Progenitor cell of endocrine pancreas (in vitro differentiated cells): ENCODE measurements at regions not wholly inside any gene's neighbourhood (a gene's known extent, or its start where the extent isn't known, plus 50 kb on each side); places are given as distances from the start of the nearest gene placed in this dataset.

Experiments used
- DNase-seq: peaks from one replicate; pipeline ENCODE4 v3.0.0; 2021; ENCODE audit warnings: low spot score; ENCODE audit not compliant: unreplicated experiment
- H3K27ac Mint-ChIP-seq: 2 replicates; pipeline ENCODE4 v1.8.0; 2021; ENCODE audit warnings: mild to moderate bottlenecking, moderate library complexity, mixed read lengths
- H3K27me3 Mint-ChIP-seq: 2 replicates; pipeline ENCODE4 v1.8.0; 2021; ENCODE audit warnings: mixed read lengths
- H3K36me3 Mint-ChIP-seq: 2 replicates; pipeline ENCODE4 v1.8.0; 2022; ENCODE audit warnings: mixed read lengths; ENCODE audit not compliant: insufficient read depth
- H3K4me1 Mint-ChIP-seq: 2 replicates; pipeline ENCODE4 v1.8.0; 2021; ENCODE audit warnings: low read depth, mixed read lengths
- H3K4me3 Mint-ChIP-seq: 2 replicates; pipeline ENCODE4 v1.8.0; 2021; ENCODE audit warnings: low read depth, mild to moderate bottlenecking, moderate library complexity, mixed read lengths
- H3K9me3 Mint-ChIP-seq: 2 replicates; pipeline ENCODE4 v1.8.0; 2021; ENCODE audit warnings: low read depth, mixed read lengths
- CTCF ChIP-seq: fragments of 200-600 bp; sonication (generic); IDR thresholded peaks from one replicate; pipeline ENCODE4 v1.5.0; 2021; ENCODE audit warnings: antibody characterized with exemption, mild to moderate bottlenecking; ENCODE audit not compliant: unreplicated experiment

DNA sequence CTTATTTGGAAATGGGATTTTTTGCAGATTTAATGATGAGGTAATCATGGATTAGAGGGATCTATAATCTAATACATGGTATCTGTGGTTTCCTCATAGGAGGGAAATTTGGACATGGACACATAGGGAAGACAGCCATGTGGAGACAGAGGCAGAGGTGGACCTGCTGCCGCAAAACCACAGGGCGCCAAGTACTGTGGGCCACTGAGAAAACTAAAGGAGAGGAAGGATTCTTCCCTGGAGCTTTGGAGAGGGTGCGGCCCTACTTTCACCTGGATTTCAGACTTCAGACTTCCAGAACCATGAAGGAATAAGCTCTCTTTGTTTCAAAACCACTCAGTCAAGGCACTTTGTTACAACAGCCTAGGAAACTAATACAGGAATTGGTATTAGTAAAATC lies 149.4 kb upstream of the AKR1E2 start:
- no peaks in the 10 kb centered on the region for H3K9me3 Mint-ChIP-seq

DNA sequence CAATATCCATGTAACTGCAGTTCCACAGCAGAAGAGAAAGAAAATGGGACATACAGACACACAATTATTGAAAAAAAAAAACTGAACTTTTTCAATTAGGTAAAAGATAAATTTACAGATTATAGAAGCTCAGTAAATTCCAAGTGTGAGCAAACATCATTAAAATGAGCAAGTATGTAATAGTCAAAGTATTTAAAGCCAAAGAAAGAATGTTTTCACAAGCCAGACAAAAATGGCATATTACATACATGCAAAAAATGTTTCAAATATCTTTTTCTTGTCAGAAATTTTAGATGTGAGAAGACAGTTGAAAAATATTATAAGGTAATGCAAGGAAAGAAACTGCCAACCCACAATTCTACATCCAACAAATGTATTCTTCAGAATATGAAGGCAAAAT lies 150.2 kb upstream of the AKR1E2 start:
- no peaks in the 10 kb centered on the region for H3K27me3 Mint-ChIP-seq
- H3K27ac Mint-ChIP-seq = no peak overlapping the region
- no peak for DNase-seq

More for the DNA sequence above, 149.4 kb upstream of the AKR1E2 start:
- TF ChIP-seq CTCF = no peak
- H3K27ac Mint-ChIP-seq = no peak overlapping the region
- no peak overlapping the region for H3K4me3 Mint-ChIP-seq
- H3K4me1 Mint-ChIP-seq = peaks cover 7% of the 10 kb centered on the region
- DNase-seq = no peak
- no peaks in the 10 kb centered on the region for H3K36me3 Mint-ChIP-seq
- H3K27me3 Mint-ChIP-seq = no peaks in the 10 kb centered on the region

DNA sequence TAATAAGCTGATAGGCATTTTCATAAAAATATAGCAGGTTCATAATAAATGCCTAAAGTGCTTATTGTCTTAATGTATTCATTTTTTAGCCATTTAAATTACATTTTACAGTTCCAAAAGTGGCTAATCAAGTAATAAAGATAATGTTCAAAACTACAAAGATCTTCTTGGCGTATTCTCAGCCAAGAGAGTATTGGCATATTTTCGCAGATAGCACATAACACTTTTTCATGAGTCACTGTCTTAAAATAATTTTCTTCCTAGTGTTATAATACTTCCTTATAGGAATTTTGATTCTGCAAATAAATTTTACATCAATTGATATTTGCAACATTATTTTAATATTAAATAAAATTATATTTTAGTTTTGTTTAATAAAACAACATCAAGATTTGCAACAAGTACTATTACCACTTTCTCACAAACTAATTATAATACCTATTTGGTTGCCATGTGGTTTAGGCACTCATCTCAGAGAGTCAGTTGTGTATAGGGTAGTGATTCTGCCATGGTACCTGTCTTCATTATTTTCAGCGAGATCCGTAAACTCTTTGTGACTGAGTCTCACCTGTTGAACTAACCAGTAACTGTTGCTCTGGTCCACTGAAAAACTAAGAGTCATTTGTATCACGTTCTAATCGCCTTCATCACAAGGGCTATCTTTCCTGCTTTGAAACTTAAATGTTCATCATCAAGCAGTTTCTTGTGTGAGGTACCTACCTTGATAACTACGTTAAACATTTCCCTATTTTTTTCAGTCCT lies 152.5 kb upstream of the AKR1E2 start:
- Mint-ChIP-seq H3K27me3 (no peaks in the 10 kb centered on the region), H3K4me1 (peaks cover 7% of the 10 kb centered on the region), H3K9me3 (peaks cover 3% of the 10 kb centered on the region), H3K36me3 (no peaks in the 10 kb centered on the region), H3K4me3 (no peak overlapping the region), H3K27ac (no peak overlapping the region)
- no peak for TF ChIP-seq CTCF
- no peak for DNase-seq

More for the DNA sequence above, 150.2 kb upstream of the AKR1E2 start:
- no peak overlapping the region for H3K4me3 Mint-ChIP-seq
- TF ChIP-seq CTCF = no peak
- H3K9me3 Mint-ChIP-seq = no peaks in the 10 kb centered on the region
- peaks cover 7% of the 10 kb centered on the region for H3K4me1 Mint-ChIP-seq
- H3K36me3 Mint-ChIP-seq = no peaks in the 10 kb centered on the region

DNA sequence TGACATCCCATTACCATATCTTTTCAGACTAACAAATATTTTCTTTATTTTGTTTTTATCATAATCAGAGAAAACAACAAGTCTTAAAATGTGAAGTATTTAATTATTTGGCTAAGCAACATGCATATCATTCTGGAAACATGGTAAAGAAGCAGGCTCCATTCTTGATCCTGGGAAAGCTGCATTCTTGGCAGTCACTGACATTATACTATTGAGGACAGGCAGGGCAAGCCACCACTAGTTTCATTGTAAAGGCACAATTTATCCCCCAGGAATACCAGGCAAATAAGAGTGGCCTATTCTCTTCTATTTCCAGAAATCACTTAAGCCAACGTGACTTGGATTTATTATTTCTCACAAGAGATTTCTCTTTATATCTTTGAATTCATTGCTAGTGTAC lies 153.8 kb upstream of the AKR1E2 start:
- TF ChIP-seq CTCF = no peak

GRCh38 chr10:4671451-4672145 lies 154.4 kb upstream of the AKR1E2 start:
- Mint-ChIP-seq H3K4me1 (no peaks in the 10 kb centered on the region), H3K27ac (no peak overlapping the region), H3K4me3 (no peak overlapping the region), H3K27me3 (no peaks in the 10 kb centered on the region), H3K36me3 (no peaks in the 10 kb centered on the region), H3K9me3 (peaks cover 3% of the 10 kb centered on the region)
- no peak for DNase-seq
- TF ChIP-seq CTCF = no peak

More for the DNA sequence above, 153.8 kb upstream of the AKR1E2 start:
- H3K36me3 Mint-ChIP-seq = no peaks in the 10 kb centered on the region
- H3K27me3 Mint-ChIP-seq = no peaks in the 10 kb centered on the region
- no peak overlapping the region for H3K4me3 Mint-ChIP-seq
- no peak for DNase-seq
- no peak overlapping the region for H3K27ac Mint-ChIP-seq
- H3K4me1 Mint-ChIP-seq = no peaks in the 10 kb centered on the region
- peaks cover 3% of the 10 kb centered on the region for H3K9me3 Mint-ChIP-seq
